Liver (tissue), 3 donors: ENCODE measurements at regions not wholly inside any gene's neighbourhood (a gene's known extent, or its start where the extent isn't known, plus 50 kb on each side); places are given as distances from the start of the nearest gene placed in this dataset.

ENCODE experiments used
- GABPA ChIP-seq, 2 donors: IDR thresholded peaks in 1 of 2; conservative IDR thresholded peaks in 1 of 2; 2 replicates each; pipeline ENCODE4 v1.6.1; 2016; ENCODE audit warnings: antibody characterized with exemption in 2 of 2, mild to moderate bottlenecking in 1 of 2, moderate library complexity in 1 of 2
- HNF4A ChIP-seq, 2 donors: conservative IDR thresholded peaks; 2 replicates each; pipeline ENCODE4 v1.6.1; 2016; ENCODE audit warnings: antibody characterized with exemption in 2 of 2, mild to moderate bottlenecking in 2 of 2
- HNF4G ChIP-seq: IDR thresholded peaks from 2 replicates; pipeline ENCODE4 v1.6.1; 2016; ENCODE audit warnings: antibody characterized with exemption
- JUND ChIP-seq, 2 donors: IDR thresholded peaks; 2 replicates each; pipeline ENCODE4 v1.6.1; 2016; ENCODE audit warnings: antibody characterized with exemption in 2 of 2
- RAD21 ChIP-seq, 2 donors: IDR thresholded peaks; 2 replicates each; pipeline ENCODE4 v1.6.1; 2016; ENCODE audit warnings: antibody characterized with exemption in 2 of 2, mild to moderate bottlenecking in 2 of 2
- RXRA ChIP-seq, 2 donors: IDR thresholded peaks; 2 replicates each; pipeline ENCODE4 v1.6.1; 2017 to 2018; ENCODE audit warnings: antibody characterized with exemption in 2 of 2, mild to moderate bottlenecking in 1 of 2
- TAF1 ChIP-seq: conservative IDR thresholded peaks from 2 replicates; pipeline ENCODE4 v1.6.1; 2016; ENCODE audit warnings: antibody characterized with exemption, mild to moderate bottlenecking
- YY1 ChIP-seq: IDR thresholded peaks from 2 replicates; pipeline ENCODE4 v1.6.1; 2016; ENCODE audit warnings: antibody characterized with exemption, mild to moderate bottlenecking
- TF ChIP-seq, protein P1 (sequence below): fragments of 150-350 bp; IDR thresholded peaks from 2 replicates; pipeline ENCODE4 v1.5.1; 2017; ENCODE audit warnings: improper control_type of control experiment, low read depth, low read length; ENCODE audit not compliant: missing input control
- TF ChIP-seq, protein P2 (sequence below): IDR thresholded peaks from 2 replicates; pipeline ENCODE4 v1.6.1; 2016; ENCODE audit warnings: antibody characterized with exemption
- TF ChIP-seq, protein P3 (sequence below): IDR thresholded peaks from 2 replicates; pipeline ENCODE4 v1.6.1; 2016; ENCODE audit warnings: antibody characterized with exemption, mild to moderate bottlenecking
- TF ChIP-seq, protein P4 (sequence below): IDR thresholded peaks from 2 replicates; pipeline ENCODE4 v1.6.1; 2016; ENCODE audit warnings: antibody characterized with exemption
- TF ChIP-seq, protein P5 (sequence below): IDR thresholded peaks from 2 replicates; pipeline ENCODE4 v1.6.1; 2016; ENCODE audit warnings: antibody characterized with exemption
- donor health status: healthy.
- donor health status: healthy.

DNA sequence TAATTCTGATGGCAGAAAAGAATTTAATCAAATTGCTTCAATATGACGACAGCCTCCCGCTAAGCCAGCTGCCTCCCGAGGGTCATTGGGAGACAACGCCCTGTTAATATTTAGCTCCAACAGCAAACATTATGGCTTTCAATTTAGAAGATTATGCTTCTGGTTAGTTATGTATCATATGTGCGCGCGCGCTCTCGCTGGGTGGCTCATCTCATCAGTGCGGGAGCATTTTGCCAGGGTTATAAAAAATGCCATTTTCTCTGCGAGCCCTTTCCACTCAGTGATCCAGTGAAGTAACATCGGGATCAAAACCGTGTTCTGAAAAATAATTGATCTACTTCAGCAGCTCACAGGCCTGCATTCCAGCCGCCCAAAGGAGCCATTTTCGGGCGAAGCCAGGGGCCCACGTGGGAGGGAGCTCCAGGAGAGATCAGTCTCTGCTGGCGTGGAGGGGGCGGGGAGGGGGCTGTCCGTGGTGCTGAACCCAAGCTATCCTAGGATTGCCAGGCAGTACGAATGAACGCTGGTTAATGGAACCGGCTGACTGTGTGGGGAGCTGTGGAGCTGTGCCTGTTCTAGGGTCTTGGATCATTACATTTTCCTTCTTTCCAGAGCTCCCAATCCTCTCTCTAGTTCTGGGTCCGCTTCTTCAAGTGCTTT, 219.1 kb upstream of the ZC3H12A start:
- TF ChIP-seq, protein P1, sequence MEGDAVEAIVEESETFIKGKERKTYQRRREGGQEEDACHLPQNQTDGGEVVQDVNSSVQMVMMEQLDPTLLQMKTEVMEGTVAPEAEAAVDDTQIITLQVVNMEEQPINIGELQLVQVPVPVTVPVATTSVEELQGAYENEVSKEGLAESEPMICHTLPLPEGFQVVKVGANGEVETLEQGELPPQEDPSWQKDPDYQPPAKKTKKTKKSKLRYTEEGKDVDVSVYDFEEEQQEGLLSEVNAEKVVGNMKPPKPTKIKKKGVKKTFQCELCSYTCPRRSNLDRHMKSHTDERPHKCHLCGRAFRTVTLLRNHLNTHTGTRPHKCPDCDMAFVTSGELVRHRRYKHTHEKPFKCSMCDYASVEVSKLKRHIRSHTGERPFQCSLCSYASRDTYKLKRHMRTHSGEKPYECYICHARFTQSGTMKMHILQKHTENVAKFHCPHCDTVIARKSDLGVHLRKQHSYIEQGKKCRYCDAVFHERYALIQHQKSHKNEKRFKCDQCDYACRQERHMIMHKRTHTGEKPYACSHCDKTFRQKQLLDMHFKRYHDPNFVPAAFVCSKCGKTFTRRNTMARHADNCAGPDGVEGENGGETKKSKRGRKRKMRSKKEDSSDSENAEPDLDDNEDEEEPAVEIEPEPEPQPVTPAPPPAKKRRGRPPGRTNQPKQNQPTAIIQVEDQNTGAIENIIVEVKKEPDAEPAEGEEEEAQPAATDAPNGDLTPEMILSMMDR, result no peak
- TF ChIP-seq TAF1, result no peak
- no peak for TF ChIP-seq HNF4G
- no peak for TF ChIP-seq GABPA (IDR thresholded peaks at IDR 0.05 in 1 of 2, conservative IDR thresholded peaks at IDR 0.05 in 1 of 2)
- TF ChIP-seq, protein P2, sequence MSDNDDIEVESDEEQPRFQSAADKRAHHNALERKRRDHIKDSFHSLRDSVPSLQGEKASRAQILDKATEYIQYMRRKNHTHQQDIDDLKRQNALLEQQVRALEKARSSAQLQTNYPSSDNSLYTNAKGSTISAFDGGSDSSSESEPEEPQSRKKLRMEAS, result no peak
- TF ChIP-seq HNF4A (conservative IDR thresholded peaks at IDR 0.05), result no peak
- no peak for TF ChIP-seq RAD21 (IDR thresholded peaks at IDR 0.05)
- TF ChIP-seq, protein P3, sequence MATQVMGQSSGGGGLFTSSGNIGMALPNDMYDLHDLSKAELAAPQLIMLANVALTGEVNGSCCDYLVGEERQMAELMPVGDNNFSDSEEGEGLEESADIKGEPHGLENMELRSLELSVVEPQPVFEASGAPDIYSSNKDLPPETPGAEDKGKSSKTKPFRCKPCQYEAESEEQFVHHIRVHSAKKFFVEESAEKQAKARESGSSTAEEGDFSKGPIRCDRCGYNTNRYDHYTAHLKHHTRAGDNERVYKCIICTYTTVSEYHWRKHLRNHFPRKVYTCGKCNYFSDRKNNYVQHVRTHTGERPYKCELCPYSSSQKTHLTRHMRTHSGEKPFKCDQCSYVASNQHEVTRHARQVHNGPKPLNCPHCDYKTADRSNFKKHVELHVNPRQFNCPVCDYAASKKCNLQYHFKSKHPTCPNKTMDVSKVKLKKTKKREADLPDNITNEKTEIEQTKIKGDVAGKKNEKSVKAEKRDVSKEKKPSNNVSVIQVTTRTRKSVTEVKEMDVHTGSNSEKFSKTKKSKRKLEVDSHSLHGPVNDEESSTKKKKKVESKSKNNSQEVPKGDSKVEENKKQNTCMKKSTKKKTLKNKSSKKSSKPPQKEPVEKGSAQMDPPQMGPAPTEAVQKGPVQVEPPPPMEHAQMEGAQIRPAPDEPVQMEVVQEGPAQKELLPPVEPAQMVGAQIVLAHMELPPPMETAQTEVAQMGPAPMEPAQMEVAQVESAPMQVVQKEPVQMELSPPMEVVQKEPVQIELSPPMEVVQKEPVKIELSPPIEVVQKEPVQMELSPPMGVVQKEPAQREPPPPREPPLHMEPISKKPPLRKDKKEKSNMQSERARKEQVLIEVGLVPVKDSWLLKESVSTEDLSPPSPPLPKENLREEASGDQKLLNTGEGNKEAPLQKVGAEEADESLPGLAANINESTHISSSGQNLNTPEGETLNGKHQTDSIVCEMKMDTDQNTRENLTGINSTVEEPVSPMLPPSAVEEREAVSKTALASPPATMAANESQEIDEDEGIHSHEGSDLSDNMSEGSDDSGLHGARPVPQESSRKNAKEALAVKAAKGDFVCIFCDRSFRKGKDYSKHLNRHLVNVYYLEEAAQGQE, result peak; percentile 98
- no peak for TF ChIP-seq RXRA (IDR thresholded peaks at IDR 0.05)
- no peak for TF ChIP-seq JUND (IDR thresholded peaks at IDR 0.05)
- TF ChIP-seq YY1, result no peak
- TF ChIP-seq, protein P4, sequence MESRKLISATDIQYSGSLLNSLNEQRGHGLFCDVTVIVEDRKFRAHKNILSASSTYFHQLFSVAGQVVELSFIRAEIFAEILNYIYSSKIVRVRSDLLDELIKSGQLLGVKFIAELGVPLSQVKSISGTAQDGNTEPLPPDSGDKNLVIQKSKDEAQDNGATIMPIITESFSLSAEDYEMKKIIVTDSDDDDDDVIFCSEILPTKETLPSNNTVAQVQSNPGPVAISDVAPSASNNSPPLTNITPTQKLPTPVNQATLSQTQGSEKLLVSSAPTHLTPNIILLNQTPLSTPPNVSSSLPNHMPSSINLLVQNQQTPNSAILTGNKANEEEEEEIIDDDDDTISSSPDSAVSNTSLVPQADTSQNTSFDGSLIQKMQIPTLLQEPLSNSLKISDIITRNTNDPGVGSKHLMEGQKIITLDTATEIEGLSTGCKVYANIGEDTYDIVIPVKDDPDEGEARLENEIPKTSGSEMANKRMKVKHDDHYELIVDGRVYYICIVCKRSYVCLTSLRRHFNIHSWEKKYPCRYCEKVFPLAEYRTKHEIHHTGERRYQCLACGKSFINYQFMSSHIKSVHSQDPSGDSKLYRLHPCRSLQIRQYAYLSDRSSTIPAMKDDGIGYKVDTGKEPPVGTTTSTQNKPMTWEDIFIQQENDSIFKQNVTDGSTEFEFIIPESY, result no peak
- TF ChIP-seq, protein P5, sequence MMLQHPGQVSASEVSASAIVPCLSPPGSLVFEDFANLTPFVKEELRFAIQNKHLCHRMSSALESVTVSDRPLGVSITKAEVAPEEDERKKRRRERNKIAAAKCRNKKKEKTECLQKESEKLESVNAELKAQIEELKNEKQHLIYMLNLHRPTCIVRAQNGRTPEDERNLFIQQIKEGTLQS, result no peak
